T47D (cell line): ENCODE measurements at regions not wholly inside any gene's neighbourhood (a gene's known extent, or its start where the extent isn't known, plus 50 kb on each side); places are given as distances from the start of the nearest gene placed in this dataset.

Source experiments
- DNase-seq, 2 experiments: peaks; one replicate each; pipeline versions ENCODE4 v3.0.0 to v3.0.0-alpha.2; 2011 to 2012; ENCODE audit warnings: low read depth in 1 of 2, low spot score in 1 of 2
- JUND ChIP-seq: IDR thresholded peaks from 2 replicates; pipeline ENCODE4 v1.6.1; 2012; ENCODE audit warnings: low read depth
- in situ Hi-C: cut with HindIII; loops from 2 replicates; pipeline ENCODE4 v1.10.0; 2016; ENCODE audit warnings: low sequenced_read_pairs, low pct_unique_long_range_greater_than_20kb

DNA sequence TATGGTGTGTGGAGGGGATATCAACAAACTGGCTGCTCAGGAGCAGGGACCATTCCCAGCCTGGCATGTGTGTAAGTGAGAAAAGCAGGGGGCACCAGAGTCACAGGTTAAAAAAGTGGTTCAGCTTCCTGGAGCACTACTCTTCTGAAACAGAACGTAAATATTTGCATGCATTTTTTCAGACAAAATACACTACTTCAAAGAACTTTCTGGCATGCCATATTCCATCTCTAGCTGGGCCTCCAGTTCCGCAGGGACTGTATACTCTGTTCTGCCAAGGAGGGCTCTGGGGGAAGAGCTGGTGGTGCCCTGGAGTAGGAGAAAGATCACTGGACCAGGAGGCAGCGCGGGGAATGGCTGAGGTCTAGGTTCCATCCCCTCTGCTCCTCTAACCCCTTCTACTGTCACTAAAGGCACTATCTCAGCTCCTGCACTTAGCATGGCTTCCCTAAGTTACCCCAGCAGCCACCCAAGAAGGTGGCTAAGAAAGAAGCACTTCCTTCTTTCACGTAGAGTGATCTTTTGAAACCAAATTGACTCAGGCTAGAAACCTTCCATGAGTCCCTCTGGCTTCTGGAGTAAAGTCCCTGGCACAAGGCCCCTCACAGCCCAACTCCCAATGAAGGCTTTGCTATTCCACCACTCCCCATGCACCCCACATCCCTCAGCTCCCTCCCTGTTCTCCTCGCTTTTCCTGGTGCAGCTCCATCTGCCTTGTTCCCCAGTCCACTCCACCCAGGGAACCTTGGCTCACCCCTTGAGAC is 57.6 kb upstream of the CABLES1 start:
- no peak for TF ChIP-seq JUND
- in situ Hi-C loops: no loop called here
- DNase-seq: peak in 1 of 2 experiments; percentile 71

- in situ Hi-C loops: no loop called here
- no peak for TF ChIP-seq JUND
- DNase-seq: no peak
These were observed 50.2 kb upstream of the CABLES1 start for GRCh38 chr18:23085066-23085465.
